MM.1S (cell line): ENCODE measurements at regions not wholly inside any gene's neighbourhood (a gene's known extent, or its start where the extent isn't known, plus 50 kb on each side); places are given as distances from the start of the nearest gene placed in this dataset.

Experiments
- DNase-seq: peaks from one replicate; pipeline ENCODE4 v3.0.0-alpha.2; 2015
- H2AFZ ChIP-seq: fragments of 300-600 bp; sonication (generic); 2 replicates; pipeline ENCODE4 v1.6.0; 2016; ENCODE audit warnings: antibody characterized with exemption, low read length
- H3F3A ChIP-seq: fragments of 300-600 bp; sonication (generic); 2 replicates; pipeline ENCODE4 v1.6.1; 2016; ENCODE audit warnings: mild to moderate bottlenecking, antibody characterized with exemption, low read length, moderate library complexity, mixed read lengths; ENCODE audit not compliant: insufficient read depth
- H3K27ac ChIP-seq: fragments of 300-600 bp; sonication (generic); 2 replicates; pipeline ENCODE4 v1.5.1; 2016; ENCODE audit warnings: mild to moderate bottlenecking, low read length
- H3K27me3 ChIP-seq: fragments of 300-600 bp; sonication (generic); replicated peaks from 2 replicates; pipeline ENCODE4 v1.6.0; 2016; ENCODE audit warnings: low read length; ENCODE audit not compliant: insufficient read depth
- H3K36me3 ChIP-seq: fragments of 300-600 bp; sonication (generic); replicated peaks from 2 replicates; pipeline ENCODE4 v1.6.1; 2016; ENCODE audit warnings: mild to moderate bottlenecking, low read length, mixed read lengths; ENCODE audit not compliant: insufficient read depth
- H3K4me1 ChIP-seq: fragments of 300-600 bp; sonication (generic); 2 replicates; pipeline ENCODE4 v1.6.1; 2016; ENCODE audit warnings: low read length, mixed read lengths
- H3K4me2 ChIP-seq: fragments of 300-600 bp; sonication (generic); 2 replicates; pipeline ENCODE4 v1.6.0; 2016; ENCODE audit warnings: low read depth, low read length
- H3K4me3 ChIP-seq: fragments of 300-600 bp; sonication (generic); 2 replicates; pipeline ENCODE4 v1.5.1; 2016; ENCODE audit warnings: low read length, mixed read lengths
- H3K79me2 ChIP-seq: fragments of 300-600 bp; sonication (generic); 2 replicates; pipeline ENCODE4 v1.6.1; 2016; ENCODE audit warnings: mixed run types, low read length, mixed read lengths
- H3K9ac ChIP-seq: fragments of 300-600 bp; sonication (generic); 2 replicates; pipeline ENCODE4 v1.6.1; 2016; ENCODE audit warnings: low read length, mixed read lengths
- H3K9me2 ChIP-seq: fragments of 300-600 bp; sonication (generic); replicated peaks from 2 replicates; pipeline ENCODE4 v1.6.1; 2016; ENCODE audit warnings: mild to moderate bottlenecking, low read length, mixed read lengths; ENCODE audit not compliant: insufficient read depth
- H3K9me3 ChIP-seq: fragments of 300-600 bp; sonication (generic); replicated peaks from 2 replicates; pipeline ENCODE4 v1.6.1; 2016; ENCODE audit warnings: mild to moderate bottlenecking, low read length, mixed read lengths; ENCODE audit not compliant: insufficient read depth
- H4K20me1 ChIP-seq: fragments of 300-600 bp; sonication (generic); 2 replicates; pipeline ENCODE4 v1.6.1; 2016; ENCODE audit warnings: mild to moderate bottlenecking, low read length, moderate library complexity, mixed read lengths; ENCODE audit not compliant: insufficient read depth
- EZH2 ChIP-seq: fragments of 300-600 bp; sonication (generic); optimal IDR thresholded peaks from 2 replicates; pipeline ENCODE3; 2017; ENCODE audit warnings: low read depth, mild to moderate bottlenecking, antibody characterized with exemption, low read length, mixed read lengths
- TF ChIP-seq, protein P1 (sequence below): fragments of 300-600 bp; sonication (generic); IDR thresholded peaks from 2 replicates; pipeline ENCODE4 v1.5.1; 2016; ENCODE audit warnings: antibody characterized with exemption, low read length, mixed read lengths

DNA sequence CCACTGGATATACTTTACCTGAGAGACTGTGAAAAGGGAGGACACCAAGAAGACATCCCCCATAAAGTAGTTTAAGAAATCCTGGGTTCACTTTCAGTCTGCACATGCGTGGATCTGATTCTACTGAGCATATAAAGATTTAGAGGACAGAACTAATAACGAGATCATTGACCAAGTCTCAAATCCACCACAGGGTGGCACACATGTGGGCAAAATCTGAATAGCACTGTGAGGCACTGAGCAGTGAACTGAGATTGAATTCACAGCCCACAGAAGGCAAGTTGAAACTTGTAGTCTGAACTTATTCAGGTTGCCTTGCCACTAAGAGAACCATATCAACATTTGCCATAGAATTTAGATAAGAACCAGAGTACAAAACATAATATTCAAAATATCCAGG lies 818.6 kb downstream of the GRID1 start:
- Histone ChIP-seq H2AFZ (no peak overlapping the region), H4K20me1 (no peaks in the 10 kb centered on the region), H3F3A (no peaks in the 10 kb centered on the region), H3K27me3 (no peaks in the 10 kb centered on the region), H3K79me2 (no peaks in the 10 kb centered on the region), H3K4me3 (no peak overlapping the region), H3K27ac (no peak overlapping the region), H3K9ac (no peak overlapping the region), H3K36me3 (no peaks in the 10 kb centered on the region), H3K9me3 (no peaks in the 10 kb centered on the region), H3K4me1 (no peaks in the 10 kb centered on the region), H3K4me2 (no peak overlapping the region), H3K9me2 (no peaks in the 10 kb centered on the region)
- DNase-seq: peak; percentile 67
- TF ChIP-seq EZH2: no peak
- TF ChIP-seq, protein P1, sequence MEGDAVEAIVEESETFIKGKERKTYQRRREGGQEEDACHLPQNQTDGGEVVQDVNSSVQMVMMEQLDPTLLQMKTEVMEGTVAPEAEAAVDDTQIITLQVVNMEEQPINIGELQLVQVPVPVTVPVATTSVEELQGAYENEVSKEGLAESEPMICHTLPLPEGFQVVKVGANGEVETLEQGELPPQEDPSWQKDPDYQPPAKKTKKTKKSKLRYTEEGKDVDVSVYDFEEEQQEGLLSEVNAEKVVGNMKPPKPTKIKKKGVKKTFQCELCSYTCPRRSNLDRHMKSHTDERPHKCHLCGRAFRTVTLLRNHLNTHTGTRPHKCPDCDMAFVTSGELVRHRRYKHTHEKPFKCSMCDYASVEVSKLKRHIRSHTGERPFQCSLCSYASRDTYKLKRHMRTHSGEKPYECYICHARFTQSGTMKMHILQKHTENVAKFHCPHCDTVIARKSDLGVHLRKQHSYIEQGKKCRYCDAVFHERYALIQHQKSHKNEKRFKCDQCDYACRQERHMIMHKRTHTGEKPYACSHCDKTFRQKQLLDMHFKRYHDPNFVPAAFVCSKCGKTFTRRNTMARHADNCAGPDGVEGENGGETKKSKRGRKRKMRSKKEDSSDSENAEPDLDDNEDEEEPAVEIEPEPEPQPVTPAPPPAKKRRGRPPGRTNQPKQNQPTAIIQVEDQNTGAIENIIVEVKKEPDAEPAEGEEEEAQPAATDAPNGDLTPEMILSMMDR: peak; percentile 56
